ENCODE measurements at regions not wholly inside any gene's neighbourhood (a gene's known extent, or its start where the extent isn't known, plus 50 kb on each side); places are given as distances from the start of the nearest gene placed in this dataset.

GRCh38 chr2:118604811-118605210 lies 242.6 kb downstream of the EN1 start:
- no peak for DNase-seq (ENCODE audit: low read depth)
- no peak for TF ChIP-seq CTCF (IDR thresholded peaks at IDR 0.05; ENCODE audit: insufficient read depth, low read depth, low read length, missing control alignments)
- no peak overlapping the region for H3K4me3 ChIP-seq (ENCODE audit: low read depth, low read length)

- H3K4me3 ChIP-seq (ENCODE audit: low read depth, low read length): no peak overlapping the region
- DNase-seq (ENCODE audit: low read depth): no peak
- TF ChIP-seq CTCF (IDR thresholded peaks at IDR 0.05; ENCODE audit: insufficient read depth, low read depth, low read length, missing control alignments): no peak
Measured at GRCh38 chr2:118604371-118604770, 243.1 kb downstream of the EN1 start.

GRCh38 chr2:118599141-118599540 lies 248.3 kb downstream of the EN1 start:
- DNase-seq (ENCODE audit: low read depth): no peak

GRCh38 chr2:118596620-118597019 lies 250.8 kb downstream of the EN1 start:
- DNase-seq (ENCODE audit: low read depth): no peak
- H3K4me3 ChIP-seq (ENCODE audit: low read depth, low read length): no peak overlapping the region
- no peak for TF ChIP-seq CTCF (IDR thresholded peaks at IDR 0.05; ENCODE audit: insufficient read depth, low read depth, low read length, missing control alignments)

More at GRCh38 chr2:118599141-118599540, 248.3 kb downstream of the EN1 start:
- H3K4me3 ChIP-seq (ENCODE audit: low read depth, low read length): no peak overlapping the region
- no peak for TF ChIP-seq CTCF (IDR thresholded peaks at IDR 0.05; ENCODE audit: insufficient read depth, low read depth, low read length, missing control alignments)

- no peak for TF ChIP-seq CTCF (IDR thresholded peaks at IDR 0.05; ENCODE audit: insufficient read depth, low read depth, low read length, missing control alignments)
- H3K4me3 ChIP-seq (ENCODE audit: low read depth, low read length): no peak overlapping the region
- DNase-seq (ENCODE audit: low read depth): no peak
Measured at GRCh38 chr2:118593257-118593656, 254.2 kb downstream of the EN1 start.

- no peak overlapping the region for H3K4me3 ChIP-seq (ENCODE audit: low read depth, low read length)
- TF ChIP-seq CTCF (IDR thresholded peaks at IDR 0.05; ENCODE audit: insufficient read depth, low read depth, low read length, missing control alignments): no peak
- DNase-seq (ENCODE audit: low read depth): no peak
Measured at GRCh38 chr2:118591223-118591622, 256.2 kb downstream of the EN1 start.

- no peak for TF ChIP-seq CTCF (IDR thresholded peaks at IDR 0.05; ENCODE audit: insufficient read depth, low read depth, low read length, missing control alignments)
- H3K4me3 ChIP-seq (ENCODE audit: low read depth, low read length): no peak overlapping the region
- no peak for DNase-seq (ENCODE audit: low read depth)
Measured at GRCh38 chr2:118589721-118590120, 257.7 kb downstream of the EN1 start.
